AG04449 (cell line): ENCODE measurements at regions not wholly inside any gene's neighbourhood (a gene's known extent, or its start where the extent isn't known, plus 50 kb on each side); places are given as distances from the start of the nearest gene placed in this dataset.

Experiments used
- CTCF ChIA-PET: fragments of 350-600 bp; formaldehyde crosslinking; extraction: SDS; loops from one replicate; lab custom pipeline; 2021; ENCODE audit warnings: antibody characterized with exemption; lab: Yijun Ruan, JAX
- POLR2A ChIA-PET: fragments of 400-600, 350-600 bp; formaldehyde crosslinking; extraction: SDS; loops from one replicate; lab custom pipeline; 2020; ENCODE audit warnings: antibody characterized with exemption, inconsistent platforms; lab: Yijun Ruan, JAX
- DNase-seq: peaks from one replicate; pipeline ENCODE4 v3.0.0-alpha.2; 2010; ENCODE audit warnings: low read depth, low spot score
- H3K4me3 ChIP-seq: 2 replicates; pipeline ENCODE4 v1.5.1; 2011; ENCODE audit warnings: low read depth, mild to moderate bottlenecking, control low read depth, low read length
- CTCF ChIP-seq: IDR thresholded peaks from one replicate; pipeline ENCODE4 v1.5.1; 2011; ENCODE audit warnings: mild to moderate bottlenecking, moderate library complexity, low read length, control low read depth, inconsistent platforms; ENCODE audit not compliant: insufficient read depth; ENCODE audit errors: missing control alignments

- H3K4me3 ChIP-seq = no peak overlapping the region
- ChIA-PET POLR2A (no interaction called here), CTCF (no interaction called here)
- no peak for TF ChIP-seq CTCF
- DNase-seq = no peak
Observed at GRCh38 chr10:8566737-8567136, 512.2 kb downstream of the GATA3 start.

- no peak overlapping the region for H3K4me3 ChIP-seq
- no peak for TF ChIP-seq CTCF
- no peak for DNase-seq
- ChIA-PET CTCF (no interaction called here), POLR2A (no interaction called here)
Observed at GRCh38 chr10:8568401-8568800, 513.9 kb downstream of the GATA3 start.

- TF ChIP-seq CTCF = no peak
- CTCF ChIA-PET = no interaction called here
- no peak overlapping the region for H3K4me3 ChIP-seq
- DNase-seq = no peak
- POLR2A ChIA-PET = no interaction called here
Observed at GRCh38 chr10:8575620-8576019, 521.1 kb downstream of the GATA3 start.

GRCh38 chr10:8576281-8576680, 521.8 kb downstream of the GATA3 start:
- ChIA-PET POLR2A (no interaction called here), CTCF (no interaction called here)
- TF ChIP-seq CTCF = no peak
- DNase-seq = no peak
- no peak overlapping the region for H3K4me3 ChIP-seq

GRCh38 chr10:8576911-8577310, 522.4 kb downstream of the GATA3 start:
- no peak for DNase-seq
- no peak overlapping the region for H3K4me3 ChIP-seq
- no peak for TF ChIP-seq CTCF
- CTCF ChIA-PET = no interaction called here
- POLR2A ChIA-PET = no interaction called here

- ChIA-PET CTCF (no interaction called here), POLR2A (interaction anchor here (0.8 kb wide), 1 partner anchor 500 kb away, joined by 3 read pairs; no protein-coding TSS in a partner anchor)
- H3K4me3 ChIP-seq = no peak overlapping the region
- DNase-seq = no peak
- no peak for TF ChIP-seq CTCF
Observed at GRCh38 chr10:8577686-8578085, 523.2 kb downstream of the GATA3 start.
